ENCODE measurements at regions not wholly inside any gene's neighbourhood (a gene's known extent, or its start where the extent isn't known, plus 50 kb on each side); places are given as distances from the start of the nearest gene placed in this dataset.
"Not testable (repeated sequence)": the region's sequence is repeated elsewhere in the genome, so short reads cannot be mapped to it uniquely, and the experiment has no call there.

DNA sequence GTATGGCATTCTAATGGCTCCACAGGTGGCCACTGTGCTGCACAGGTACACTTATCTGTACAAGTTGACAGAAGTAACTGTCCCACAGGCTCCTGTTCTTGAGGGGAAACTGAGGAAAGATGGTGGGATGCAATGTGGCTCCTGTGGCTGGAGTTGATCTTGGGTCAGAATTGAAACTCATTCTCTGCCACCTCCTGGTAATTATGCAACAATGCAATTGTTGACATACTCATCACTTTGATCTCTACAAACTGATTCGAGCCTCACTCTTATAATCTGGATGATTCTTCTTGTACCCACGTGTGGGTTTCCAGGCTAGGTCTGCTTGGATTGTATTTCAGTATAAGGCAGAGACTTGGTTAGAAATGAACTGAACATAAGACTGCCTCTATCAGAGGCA, 148.8 kb downstream of the CCNG2 start:
- DNase-seq, result no peak

DNA sequence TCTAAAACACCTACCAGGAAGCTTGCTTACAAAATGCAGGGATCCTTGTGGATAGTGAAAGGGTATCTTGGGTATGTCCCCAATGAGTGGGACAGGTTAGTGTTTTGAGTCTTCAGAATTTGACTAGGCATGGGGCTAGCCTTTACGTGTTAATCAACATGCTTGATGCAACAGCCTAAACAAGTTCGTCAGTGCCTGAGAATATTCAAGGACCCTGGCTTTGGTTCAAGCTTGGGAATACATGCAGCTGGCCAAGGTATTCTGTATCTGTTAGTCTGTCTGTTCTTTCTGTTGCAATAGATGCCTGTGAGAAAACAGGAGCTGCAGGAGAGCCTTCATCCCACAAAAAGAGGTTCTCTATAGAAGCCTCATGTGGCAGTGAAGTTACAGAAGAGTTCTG, 149.5 kb downstream of the CCNG2 start:
- no peak for DNase-seq

DNA sequence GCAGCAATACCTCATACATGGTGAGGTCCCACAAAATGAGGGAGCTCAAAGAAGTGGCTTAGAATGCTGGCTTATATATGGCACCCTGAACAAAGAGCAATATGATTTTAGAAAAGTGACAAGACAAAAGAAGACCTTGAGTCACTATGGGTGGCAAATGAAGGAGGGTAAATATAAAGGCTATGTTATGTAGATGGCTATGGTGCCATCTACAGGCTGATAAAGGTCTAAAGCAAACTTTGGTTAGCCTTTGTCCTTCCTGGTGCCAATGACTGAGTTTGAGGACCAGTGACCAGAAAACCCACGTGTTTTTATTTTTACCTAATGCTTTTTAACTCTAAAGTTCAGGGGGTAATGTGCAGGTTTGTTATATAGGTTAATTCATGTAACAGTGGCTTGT, 151.8 kb downstream of the CCNG2 start:
- DNase-seq, result no peak

DNA sequence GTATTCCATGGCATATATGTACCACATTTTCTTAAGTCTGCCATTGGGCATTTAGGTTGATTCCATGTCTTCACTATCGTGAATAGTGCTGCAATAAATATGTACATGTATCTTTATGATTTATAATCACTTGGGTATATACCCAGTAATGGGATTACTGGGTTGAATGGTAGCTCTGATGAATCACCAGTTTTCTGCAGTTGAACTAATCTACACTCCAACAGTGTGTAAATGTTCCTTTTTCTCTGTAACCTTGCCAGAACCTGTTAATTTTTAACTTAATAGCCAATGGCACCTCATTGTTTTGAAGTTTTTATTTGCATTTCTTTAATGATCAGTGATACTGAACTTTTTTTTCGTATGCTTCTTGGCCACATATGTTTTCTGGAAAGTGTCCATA, 152.5 kb downstream of the CCNG2 start:
- no peak for DNase-seq

DNA sequence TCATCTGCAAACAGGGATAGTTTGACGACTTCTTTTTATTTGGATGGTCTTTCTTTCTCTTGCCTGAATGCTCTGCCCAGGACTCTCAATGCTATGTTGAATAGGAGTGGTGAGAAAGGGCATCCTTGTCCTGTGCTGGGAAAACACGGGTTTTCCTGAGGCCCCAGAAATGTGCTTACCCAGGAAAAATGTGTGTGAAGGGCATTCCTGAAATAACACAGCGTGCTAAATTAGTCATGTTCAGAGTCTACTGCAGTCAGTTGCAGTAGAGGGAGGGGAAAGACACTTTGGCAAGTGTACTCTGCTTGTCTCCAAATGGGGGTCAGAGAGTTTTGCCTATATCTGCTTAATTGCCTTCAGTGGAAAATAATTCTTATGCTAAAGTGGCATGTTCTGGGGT, 153.9 kb downstream of the CCNG2 start:
- DNase-seq, result peak in 1 of 51 donors; percentile 0

DNA sequence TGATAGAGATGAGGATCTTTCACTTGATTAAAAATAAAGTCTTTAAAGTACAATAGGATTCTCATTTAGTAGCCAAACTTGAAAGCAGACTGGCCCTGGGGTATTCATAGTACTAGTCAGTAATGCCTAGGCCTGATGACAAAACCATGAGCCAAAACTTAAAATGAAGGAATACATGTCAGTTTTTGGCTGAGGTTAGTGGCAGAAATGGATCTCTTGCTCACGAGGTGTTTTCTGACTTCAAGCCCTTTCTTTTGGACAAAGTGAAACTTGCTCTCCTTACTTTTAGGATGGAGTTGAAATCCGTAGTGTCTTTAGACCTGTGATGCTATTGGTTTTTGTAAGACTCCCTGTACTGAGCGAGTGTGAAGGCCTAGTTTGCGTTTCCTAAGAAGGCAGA, 157.7 kb downstream of the CCNG2 start:
- no peak for DNase-seq

DNA sequence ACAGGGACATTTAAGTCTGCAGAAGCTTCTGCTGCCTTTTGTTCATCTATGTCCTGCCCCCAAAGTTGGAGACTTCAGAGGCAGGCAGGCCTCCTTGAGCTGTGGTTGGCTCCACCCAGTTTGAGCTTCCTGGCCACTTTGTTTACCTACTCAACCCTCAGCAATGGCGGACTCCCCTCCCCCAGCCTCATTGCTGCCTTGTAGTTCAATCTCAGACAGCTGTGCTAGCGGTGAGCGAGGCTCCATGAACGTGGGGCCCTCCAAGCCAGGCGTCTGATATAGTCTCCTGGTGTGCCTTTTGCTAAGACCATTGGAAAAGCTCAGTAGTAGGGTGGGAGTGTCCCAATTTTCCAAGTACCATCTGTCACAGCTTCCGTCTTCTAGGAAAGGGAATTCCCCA, 170.1 kb downstream of the CCNG2 start:
- DNase-seq, result no peak

DNA sequence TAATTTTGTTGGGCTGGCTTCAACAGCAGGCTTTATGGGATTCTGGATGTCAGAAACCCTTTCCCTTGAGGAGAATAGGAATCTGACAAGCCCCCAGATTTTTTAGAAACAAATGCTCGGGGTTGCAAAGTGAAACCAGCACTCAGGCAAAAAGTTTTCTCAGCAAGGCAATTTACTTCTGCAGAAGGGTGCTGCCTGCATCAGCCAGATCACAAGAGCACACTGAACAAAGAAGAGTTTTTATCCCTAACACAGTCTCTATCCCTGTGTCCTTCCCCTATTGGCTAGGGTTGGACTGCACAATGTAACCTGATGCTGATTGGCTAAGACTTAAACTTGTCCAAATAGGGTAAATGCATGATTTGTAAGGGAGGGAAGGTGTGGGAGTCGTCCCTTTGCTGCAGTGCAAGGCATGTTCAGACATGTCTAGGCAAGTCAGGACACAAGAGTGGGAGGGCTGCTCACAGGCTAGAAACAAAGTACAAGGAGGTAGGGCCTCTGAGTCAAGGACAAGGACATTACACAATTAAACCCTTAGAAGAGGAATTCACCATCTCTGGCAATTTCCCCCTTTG, 175.8 kb downstream of the CCNG2 start:
- no peak for DNase-seq

DNA sequence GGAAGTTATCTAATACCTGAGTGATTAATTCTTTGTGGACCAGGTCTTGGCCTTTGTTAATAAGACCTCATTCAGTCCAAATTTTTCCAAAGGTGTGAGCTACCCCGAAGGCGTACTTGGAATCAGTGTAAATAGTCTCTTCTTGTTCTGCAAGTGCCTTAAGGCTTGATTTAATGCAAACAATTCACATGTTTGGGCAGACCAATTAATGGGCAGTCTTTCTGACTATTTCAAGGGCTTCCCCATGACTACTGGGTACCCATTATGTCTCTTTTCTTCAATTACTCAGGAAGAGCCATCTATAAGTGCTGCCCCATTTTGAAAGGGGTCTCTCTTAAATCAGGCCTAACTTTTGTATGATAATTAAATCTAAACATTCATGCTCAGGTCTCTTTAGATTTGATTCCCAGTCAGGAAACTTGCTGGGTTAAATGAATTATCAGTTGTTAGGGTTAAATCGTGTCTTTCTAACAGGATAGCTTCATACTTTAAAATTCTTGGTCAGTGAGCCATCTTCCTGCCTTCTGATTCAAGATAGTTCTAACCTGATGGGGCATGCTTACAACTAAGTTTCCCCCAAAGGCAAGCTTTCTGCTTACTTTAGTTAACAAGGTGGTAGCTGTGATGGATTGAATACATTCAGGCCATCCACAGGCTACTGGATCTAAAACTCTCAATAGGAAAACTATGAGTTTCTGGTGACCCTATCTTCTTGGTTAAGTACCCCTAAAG, 179.6 kb downstream of the CCNG2 start:
- no peak for DNase-seq

DNA sequence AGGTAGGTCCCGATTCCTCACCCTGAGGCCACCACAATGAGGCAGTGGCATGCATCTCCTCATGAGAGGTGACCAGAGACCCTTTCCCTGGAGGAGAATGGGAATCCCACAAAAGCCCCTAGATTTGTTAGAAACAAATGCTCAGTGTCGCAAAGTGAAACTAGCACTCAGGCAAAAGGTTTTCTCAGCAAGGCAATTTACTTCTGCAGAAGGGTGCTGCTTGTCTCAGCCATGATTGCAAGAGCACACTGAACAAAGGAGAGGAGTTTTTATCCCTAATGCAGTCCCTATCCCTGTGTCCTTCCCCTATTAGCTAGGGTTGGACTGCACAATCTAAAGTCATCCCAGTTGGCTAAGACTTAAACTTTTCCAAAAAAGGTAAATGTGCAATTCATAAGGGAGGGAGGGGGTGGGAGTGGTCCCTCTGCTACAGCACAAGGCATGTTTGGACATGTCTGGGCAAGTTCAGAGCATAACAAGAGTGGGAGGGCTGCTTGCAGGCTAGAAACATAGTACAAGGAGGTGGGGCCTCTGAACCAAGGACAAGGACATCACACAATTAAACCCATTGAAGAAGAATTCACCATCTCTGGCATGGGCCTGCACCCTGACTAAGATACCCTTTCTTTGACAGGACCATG, 185.3 kb downstream of the CCNG2 start:
- no peak for DNase-seq

DNA sequence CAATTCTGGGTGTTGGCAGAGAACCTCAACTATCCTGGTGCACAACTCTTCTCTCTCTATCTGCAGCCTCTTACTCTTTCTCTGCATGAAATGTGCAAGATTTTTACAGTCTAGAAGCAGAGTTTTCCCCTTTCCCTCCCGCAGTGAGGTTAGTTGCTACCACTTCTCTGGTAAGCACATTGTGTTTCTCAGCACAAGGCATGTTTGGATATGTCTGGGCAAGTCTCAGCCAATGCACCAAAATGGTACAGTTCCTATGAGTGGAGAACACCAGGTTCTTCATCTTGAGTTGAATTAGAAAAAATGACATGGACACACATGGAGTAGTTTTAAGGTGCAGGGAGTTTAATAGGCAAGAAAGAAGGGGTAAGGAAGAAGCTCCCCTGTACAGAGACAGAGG, 187.0 kb downstream of the CCNG2 start:
- no peak for DNase-seq

DNA sequence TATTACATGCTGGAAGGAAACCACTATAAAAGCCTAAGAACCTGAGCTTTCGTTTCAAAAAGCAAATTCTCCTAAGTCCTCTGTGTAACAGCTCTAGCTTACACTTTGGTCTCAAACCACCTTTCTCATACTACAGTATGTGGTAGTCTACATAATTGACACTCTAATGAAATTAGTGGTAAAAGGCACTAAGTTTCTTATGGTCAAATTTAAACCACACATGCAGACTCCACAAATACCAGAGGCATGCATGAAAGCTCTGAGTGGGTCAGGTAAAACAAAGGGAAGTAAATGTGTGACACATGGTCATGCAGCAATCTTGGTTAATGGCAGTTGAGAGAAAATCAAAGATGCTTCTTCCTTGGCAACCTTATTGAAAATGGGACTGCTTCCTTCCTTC, 187.8 kb downstream of the CCNG2 start:
- DNase-seq, result no peak

DNA sequence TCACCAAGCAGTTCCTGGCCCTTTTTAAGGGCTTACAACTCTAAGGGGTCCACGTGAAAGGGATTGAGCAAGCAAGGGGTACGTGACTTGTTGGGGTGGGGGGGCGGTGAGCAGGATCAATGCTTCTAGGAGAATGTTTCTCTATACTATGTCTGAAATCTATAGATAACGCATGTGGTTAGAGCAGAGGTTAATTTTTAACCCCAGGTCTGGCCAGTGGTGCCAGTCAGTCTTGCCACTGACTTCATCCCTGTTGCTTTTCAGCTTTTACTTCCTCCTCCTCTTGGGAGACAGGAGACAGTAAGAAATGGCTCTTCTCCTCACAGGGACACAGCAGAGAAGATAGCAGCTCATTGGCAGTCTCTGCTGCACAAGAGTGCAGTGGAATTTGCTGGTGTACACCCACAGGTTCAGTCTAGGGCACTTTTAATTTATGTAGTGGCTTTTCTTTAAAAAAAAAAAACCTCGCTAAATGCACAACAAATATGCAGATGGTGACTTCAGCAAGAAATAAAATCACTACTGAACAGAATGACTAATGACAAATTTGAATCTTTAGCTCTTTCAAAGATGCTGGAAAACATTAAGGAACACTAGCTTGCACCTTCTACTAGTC, 190.5 kb downstream of the CCNG2 start:
- no peak for DNase-seq

DNA sequence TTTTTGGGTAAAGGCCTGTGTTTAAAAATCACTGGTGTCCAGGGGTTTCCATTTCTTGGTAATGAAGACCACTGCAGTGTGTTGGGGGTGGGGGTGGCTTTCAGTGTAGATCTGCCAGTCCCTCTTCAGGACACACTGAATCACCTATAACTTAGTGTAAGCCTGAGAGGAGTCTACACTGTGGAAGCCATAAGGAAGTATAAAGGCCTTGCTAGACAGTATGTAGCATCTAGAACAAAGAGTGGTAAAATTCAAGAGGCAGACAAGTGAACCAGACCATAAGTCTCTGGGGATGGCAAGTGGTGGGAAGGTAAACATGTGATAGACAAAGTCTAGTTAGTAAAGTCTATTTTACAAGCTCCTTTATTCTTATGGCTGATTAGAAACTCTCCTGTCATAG, 191.8 kb downstream of the CCNG2 start:
- no peak for DNase-seq

DNA sequence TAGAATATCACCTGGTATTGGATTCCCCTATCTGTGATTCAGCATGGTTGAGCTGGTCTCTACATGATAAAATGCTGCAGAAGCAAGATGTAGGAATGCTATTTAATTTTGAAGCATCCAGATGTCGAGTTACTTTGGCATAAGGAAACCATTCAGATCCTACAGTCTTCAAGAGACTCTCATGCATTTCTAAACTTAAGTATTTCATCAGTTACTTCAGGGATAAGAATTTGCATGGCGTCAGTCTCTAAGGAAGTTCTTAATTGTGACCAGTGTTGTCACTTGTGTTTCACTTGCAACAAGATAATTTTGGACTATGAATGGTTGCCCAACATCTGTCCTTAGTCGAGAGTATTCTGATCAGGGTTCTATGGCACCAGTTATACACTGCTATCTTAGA, 192.4 kb downstream of the CCNG2 start:
- DNase-seq, result no peak

DNA sequence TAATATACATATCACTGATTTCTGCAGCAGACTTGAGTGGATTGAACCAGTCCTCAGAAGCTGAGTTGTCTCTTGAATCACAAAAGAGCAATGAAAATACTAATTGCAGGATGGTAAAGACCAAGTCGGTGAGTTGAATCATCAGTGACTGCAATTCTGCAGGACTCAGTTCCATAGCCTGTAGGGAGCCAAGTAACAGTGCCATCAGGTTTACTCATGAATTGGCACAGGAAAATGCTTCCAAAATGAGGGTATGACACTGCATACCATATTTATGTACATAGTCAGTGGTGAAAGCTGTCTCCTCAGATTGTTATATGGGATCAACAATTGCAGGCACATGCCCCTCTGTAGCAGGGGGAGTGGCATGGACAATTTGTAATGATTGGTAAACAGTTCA, 192.8 kb downstream of the CCNG2 start:
- DNase-seq, result no peak

DNA sequence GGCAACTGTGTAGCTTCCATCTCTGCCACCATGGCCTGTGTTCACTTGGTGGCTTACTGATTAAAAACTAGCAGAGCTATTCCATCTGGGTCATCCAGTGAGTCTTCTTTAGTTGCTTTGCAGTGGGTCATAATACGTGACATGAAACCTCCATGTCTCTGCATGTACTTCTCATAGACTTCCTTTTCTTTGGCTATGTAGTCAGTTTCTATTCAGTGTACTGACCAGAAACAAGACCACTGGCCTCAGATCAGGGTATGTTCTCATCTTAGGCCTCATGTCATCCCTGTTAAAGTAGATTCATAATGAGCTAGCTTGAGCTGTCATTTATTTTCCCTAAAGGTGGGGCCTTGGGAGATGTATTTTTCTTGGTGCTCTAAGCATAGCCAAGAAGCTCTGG, 195.2 kb downstream of the CCNG2 start:
- DNase-seq, result no peak

DNA sequence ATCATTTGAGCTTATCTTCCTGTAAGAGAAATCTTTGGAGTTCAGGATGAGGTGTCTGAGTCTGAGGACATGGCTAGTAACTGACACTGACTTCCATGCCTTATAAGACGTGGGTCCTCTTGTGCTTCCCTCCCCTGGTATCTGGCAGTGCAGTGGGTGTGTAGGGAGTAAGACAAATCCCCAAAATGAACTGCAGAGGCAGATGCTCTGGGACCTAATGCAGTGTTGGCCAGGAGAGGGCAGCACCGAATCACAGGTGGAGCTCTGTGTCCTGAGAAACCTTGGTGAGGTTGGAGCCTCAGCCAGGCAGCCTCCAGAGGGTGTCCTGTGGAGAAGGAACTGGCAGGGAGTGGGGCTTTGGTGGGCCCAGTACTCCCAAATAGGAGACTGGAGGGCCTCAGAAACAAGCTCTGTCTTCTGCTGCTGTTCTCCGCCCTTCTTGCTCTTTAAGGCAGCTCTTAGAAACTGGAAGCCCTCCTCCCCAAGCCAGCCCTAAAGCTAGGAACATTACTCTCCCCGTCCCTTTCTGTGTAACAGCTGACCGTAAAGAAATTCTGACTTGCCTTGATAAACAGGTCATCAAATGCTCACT, 196.8 kb downstream of the CCNG2 start:
- not testable (repeated sequence) for DNase-seq

DNA sequence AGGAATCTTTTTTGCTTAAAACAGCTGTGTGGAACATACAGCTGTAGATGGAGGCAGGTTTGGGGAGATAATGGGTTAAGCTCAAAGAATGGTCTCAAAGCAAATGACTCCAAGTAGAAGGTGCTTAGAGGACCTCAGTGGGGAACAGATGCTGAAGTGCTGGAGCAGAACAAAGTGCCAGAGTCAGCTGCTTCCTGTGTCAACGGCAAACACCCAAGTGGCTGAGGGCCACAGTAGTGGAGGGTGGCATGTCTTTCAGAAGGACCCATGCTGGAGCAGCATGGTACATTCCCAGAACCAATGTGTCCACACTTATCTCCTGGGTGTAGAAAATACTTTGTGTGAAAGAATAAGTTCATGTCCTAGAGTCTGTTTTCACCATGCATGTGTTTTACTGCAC, 197.5 kb downstream of the CCNG2 start:
- no peak for DNase-seq

DNA sequence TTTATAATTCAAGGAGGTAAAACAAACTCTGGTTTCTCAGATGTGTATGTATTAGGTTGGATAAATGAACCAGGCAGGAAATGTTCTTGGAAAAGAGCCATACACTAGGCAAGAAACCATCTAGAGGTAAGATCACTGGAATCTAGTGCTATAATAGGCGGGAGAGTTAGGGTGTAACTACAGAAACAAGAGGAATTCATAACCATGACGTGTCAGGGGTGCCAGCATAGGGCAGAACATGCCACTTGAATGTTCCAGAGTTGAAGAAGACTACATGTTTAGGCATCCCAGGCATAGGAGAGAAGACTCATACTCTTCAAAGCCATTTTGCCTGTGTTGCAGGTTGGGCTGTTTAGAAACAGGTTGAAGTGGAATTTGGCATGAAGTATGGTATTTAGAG, 198.7 kb downstream of the CCNG2 start:
- no peak for DNase-seq

DNA sequence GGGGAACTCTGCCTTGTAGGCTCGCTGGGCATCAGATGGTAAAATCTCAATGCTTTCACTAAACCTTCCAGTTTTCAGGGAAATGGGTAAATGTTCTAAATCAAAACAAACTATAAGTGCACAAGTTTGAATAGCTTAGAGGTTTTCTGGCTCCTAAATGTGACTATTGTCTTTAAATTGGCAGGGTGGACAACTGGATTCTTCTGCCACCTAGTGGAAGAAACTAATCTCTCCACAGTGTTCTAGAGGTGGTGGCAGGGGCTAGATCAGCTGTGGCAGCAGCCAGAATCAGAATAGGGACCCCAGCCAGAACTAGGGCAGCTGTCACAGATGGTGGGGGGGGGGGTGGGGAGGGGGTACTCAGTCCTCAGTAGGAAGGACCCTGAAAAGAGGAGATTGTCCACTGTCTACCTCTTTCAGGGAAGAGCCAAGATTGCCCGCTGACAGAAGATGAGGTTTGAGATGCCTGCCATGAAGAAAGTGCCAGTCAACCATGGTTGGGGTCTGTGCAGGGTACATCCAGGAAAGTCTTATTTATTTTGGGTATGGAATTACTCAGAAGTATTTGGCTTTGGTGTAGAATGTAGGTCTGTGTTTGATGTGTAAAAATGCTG, 201.4 kb downstream of the CCNG2 start:
- DNase-seq, result peak in 10 of 51 donors; percentile 3 to 25 (median 13)

DNA sequence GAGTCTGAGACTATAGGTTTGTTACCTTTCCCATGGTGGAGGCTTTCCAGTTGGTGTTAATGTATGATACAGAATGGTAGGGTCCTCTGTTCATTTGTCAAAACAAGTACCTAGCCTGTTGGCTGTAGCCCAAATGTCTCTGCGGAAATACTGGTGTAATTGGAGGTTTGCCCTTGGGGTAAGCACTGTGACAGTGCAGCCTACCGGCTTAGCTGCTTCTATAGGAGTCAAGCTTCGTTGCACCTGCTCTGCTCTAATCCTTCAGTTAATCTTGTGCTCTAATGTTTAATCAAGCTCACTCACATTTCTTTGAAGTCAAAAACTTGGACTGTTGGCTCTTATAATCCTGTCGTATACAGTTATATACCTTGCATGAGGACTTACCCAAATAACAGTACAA, 203.4 kb downstream of the CCNG2 start:
- DNase-seq, result no peak
